SU-DHL-6 (cell line): ENCODE measurements at regions not wholly inside any gene's neighbourhood (a gene's known extent, or its start where the extent isn't known, plus 50 kb on each side); places are given as distances from the start of the nearest gene placed in this dataset.

Experiments
- H2AFZ ChIP-seq: fragments of 200-600 bp; sonication (generic); 2 replicates; pipeline ENCODE4 v1.6.1; 2014; ENCODE audit warnings: low read depth, mild to moderate bottlenecking, moderate library complexity, mixed read lengths, antibody characterized with exemption, low read length; ENCODE audit not compliant: severe bottlenecking
- H3F3A ChIP-seq: fragments of 200-600 bp; shearing (Covaris generic); 2 replicates; pipeline ENCODE4 v1.6.0; 2016; ENCODE audit warnings: antibody characterized with exemption, mild to moderate bottlenecking; ENCODE audit not compliant: insufficient read depth
- H3K27ac ChIP-seq: fragments of 200-600 bp; sonication (generic); 2 replicates; pipeline ENCODE4 v1.5.1; 2016; ENCODE audit warnings: low read depth, mild to moderate bottlenecking, low read length, moderate library complexity, mixed read lengths
- H3K27me3 ChIP-seq: fragments of 200-600 bp; sonication (generic), shearing (Covaris generic); 2 replicates; pipeline ENCODE4 v1.6.0; 2014; ENCODE audit warnings: mild to moderate bottlenecking, low read length
- H3K36me3 ChIP-seq: fragments of 200-600 bp; sonication (generic); 2 replicates; pipeline ENCODE4 v1.6.1; 2014; ENCODE audit warnings: mild to moderate bottlenecking, low read length, mixed read lengths
- H3K4me2 ChIP-seq: fragments of 300-600, 200-600 bp; shearing (Covaris generic), sonication (generic); 2 replicates; pipeline ENCODE4 v1.6.0; 2014; ENCODE audit warnings: low read length, low read depth, mild to moderate bottlenecking; ENCODE audit not compliant: poor library complexity, severe bottlenecking
- H3K4me3 ChIP-seq: fragments of 200-600 bp; sonication (generic); 2 replicates; pipeline ENCODE4 v1.5.1; 2014; ENCODE audit warnings: antibody characterized with exemption, low read length, mild to moderate bottlenecking, mixed read lengths; ENCODE audit not compliant: insufficient read depth, poor library complexity, severe bottlenecking
- H3K79me2 ChIP-seq: fragments of 200-600 bp; sonication (generic); 2 replicates; pipeline ENCODE4 v1.6.1; 2014; ENCODE audit warnings: mild to moderate bottlenecking, low read length, moderate library complexity; ENCODE audit not compliant: insufficient read depth
- H3K9ac ChIP-seq: fragments of 200-600 bp; sonication (generic); 2 replicates; pipeline ENCODE4 v1.7.0; 2014; ENCODE audit warnings: mild to moderate bottlenecking, low read length
- H3K9me2 ChIP-seq: fragments of 200-600 bp; sonication (generic); replicated peaks from 2 replicates; pipeline ENCODE4 v1.6.1; 2014; ENCODE audit warnings: low read length; ENCODE audit not compliant: insufficient read depth
- H3K9me3 ChIP-seq: fragments of 200-600 bp; sonication (generic); 2 replicates; pipeline ENCODE4 v1.6.1; 2014; ENCODE audit warnings: low read length, mixed read lengths; ENCODE audit not compliant: insufficient read depth
- H4K20me1 ChIP-seq: fragments of 200-600 bp; sonication (generic); 2 replicates; pipeline ENCODE4 v1.6.1; 2014; ENCODE audit warnings: low read depth, mild to moderate bottlenecking, antibody characterized with exemption, low read length, moderate library complexity, mixed read lengths
- EZH2phosphoT487 ChIP-seq: fragments of 200-600 bp; sonication (generic), shearing (Covaris generic); conservative IDR thresholded peaks from 2 replicates; pipeline ENCODE4 v1.6.1; 2018; ENCODE audit warnings: mild to moderate bottlenecking, antibody characterized with exemption, low read length, moderate library complexity, mixed read lengths
- TF ChIP-seq, protein P1 (sequence below): fragments of 200-600 bp; sonication (generic); IDR thresholded peaks from one replicate; pipeline ENCODE4 v1.5.1; 2017; ENCODE audit warnings: antibody characterized with exemption, mild to moderate bottlenecking, low read length, moderate library complexity; ENCODE audit not compliant: insufficient read depth, poor library complexity, severe bottlenecking

DNA sequence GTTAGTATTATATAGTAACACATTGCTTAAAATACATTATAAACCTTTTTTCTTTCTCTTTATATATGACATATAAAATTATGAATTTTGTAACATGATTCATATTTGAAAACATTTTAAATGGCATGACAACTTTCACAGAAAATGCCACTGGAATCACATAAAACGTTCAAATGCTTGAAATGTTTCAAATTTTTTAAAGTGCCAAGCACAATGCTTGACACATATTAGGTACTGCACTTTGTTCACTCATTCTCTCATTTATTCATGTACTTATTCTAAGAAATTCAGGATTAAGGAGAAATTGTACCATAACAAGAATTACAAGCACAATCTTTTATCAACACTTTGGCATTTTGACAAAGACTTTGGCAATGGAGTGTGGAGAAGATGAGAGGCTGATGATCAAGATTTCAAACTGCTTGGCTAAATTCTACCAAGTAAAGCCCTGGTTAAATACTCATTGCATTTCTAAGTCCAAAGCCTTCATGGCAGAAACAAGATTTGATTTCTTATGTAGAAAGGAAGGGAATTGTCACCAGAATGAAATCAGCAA lies 232.2 kb downstream of the C12orf50 start:
- Histone ChIP-seq H2AFZ (no peak overlapping the region), H3K27ac (no peak overlapping the region), H3F3A (no peaks in the 10 kb centered on the region), H3K4me3 (no peak overlapping the region), H3K36me3 (no peaks in the 10 kb centered on the region), H3K27me3 (no peaks in the 10 kb centered on the region), H3K9ac (no peak overlapping the region), H3K4me2 (no peak overlapping the region), H3K79me2 (no peaks in the 10 kb centered on the region), H3K9me3 (no peaks in the 10 kb centered on the region), H3K9me2 (no peaks in the 10 kb centered on the region), H4K20me1 (no peaks in the 10 kb centered on the region)
- no peak for TF ChIP-seq EZH2phosphoT487
- TF ChIP-seq, protein P1, sequence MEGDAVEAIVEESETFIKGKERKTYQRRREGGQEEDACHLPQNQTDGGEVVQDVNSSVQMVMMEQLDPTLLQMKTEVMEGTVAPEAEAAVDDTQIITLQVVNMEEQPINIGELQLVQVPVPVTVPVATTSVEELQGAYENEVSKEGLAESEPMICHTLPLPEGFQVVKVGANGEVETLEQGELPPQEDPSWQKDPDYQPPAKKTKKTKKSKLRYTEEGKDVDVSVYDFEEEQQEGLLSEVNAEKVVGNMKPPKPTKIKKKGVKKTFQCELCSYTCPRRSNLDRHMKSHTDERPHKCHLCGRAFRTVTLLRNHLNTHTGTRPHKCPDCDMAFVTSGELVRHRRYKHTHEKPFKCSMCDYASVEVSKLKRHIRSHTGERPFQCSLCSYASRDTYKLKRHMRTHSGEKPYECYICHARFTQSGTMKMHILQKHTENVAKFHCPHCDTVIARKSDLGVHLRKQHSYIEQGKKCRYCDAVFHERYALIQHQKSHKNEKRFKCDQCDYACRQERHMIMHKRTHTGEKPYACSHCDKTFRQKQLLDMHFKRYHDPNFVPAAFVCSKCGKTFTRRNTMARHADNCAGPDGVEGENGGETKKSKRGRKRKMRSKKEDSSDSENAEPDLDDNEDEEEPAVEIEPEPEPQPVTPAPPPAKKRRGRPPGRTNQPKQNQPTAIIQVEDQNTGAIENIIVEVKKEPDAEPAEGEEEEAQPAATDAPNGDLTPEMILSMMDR = no peak

DNA sequence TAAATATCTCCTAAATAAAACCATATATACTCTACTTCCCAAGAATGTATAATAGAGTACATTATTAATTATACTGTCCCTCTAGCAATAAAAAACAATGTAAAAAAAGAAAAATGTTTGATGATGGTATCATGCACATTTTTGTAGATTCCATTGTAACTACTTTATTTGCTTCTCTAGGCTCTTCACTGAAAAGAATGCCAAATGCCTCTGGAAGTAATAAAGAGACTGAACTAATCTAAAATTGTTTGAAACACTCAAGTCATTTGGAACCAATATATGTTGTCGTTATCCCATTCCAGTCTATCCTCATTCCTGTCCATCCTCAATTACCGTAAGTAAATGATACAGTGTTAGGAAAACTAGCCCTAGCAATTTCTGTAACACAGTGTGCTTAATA lies 233.6 kb downstream of the C12orf50 start:
- Histone ChIP-seq H3K27me3 (no peaks in the 10 kb centered on the region), H3K36me3 (no peaks in the 10 kb centered on the region), H3K4me3 (no peak overlapping the region), H3K27ac (no peak overlapping the region), H3K79me2 (no peaks in the 10 kb centered on the region), H3K4me2 (no peak overlapping the region), H3K9me2 (no peaks in the 10 kb centered on the region), H3K9ac (no peak overlapping the region), H2AFZ (no peak overlapping the region), H3F3A (no peaks in the 10 kb centered on the region), H3K9me3 (no peaks in the 10 kb centered on the region), H4K20me1 (no peaks in the 10 kb centered on the region)
- TF ChIP-seq, protein P1 = no peak

DNA sequence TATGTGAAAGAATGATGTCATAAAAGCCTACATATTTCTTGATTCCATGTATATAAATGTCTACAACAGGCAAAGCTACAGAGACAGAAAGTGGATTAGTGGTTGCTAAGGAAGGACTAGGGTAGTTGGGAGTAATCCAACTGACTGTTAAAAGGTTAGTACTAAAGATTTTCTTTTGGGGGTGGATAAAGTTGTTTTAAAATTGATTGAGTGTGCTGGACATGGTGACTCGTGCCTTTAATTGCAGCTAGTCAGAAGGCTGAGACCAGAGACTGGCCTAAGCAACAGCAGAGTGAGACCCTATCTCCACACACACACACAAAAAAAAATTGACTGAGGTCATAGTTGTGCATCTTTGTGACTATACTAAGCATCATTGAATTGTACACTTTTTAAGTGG lies 234.3 kb downstream of the C12orf50 start:
- no peaks in the 10 kb centered on the region for H3K9me3 ChIP-seq
- H3K9ac ChIP-seq = no peak overlapping the region
- no peaks in the 10 kb centered on the region for H3K79me2 ChIP-seq
- H3K4me2 ChIP-seq = no peak overlapping the region
- no peaks in the 10 kb centered on the region for H3K36me3 ChIP-seq
- no peak overlapping the region for H3K27ac ChIP-seq
- no peaks in the 10 kb centered on the region for H3F3A ChIP-seq
- H2AFZ ChIP-seq = no peak overlapping the region
- no peaks in the 10 kb centered on the region for H3K27me3 ChIP-seq
- no peak overlapping the region for H3K4me3 ChIP-seq
- no peaks in the 10 kb centered on the region for H4K20me1 ChIP-seq
- TF ChIP-seq, protein P1 = no peak
- no peaks in the 10 kb centered on the region for H3K9me2 ChIP-seq
